DOHH2 (cell line): ENCODE measurements at regions not wholly inside any gene's neighbourhood (a gene's known extent, or its start where the extent isn't known, plus 50 kb on each side); places are given as distances from the start of the nearest gene placed in this dataset.

Experiments
- H3F3A ChIP-seq: fragments of 200-600 bp; sonication (generic), shearing (Covaris generic); 2 replicates; pipeline ENCODE4 v1.6.0; 2016; ENCODE audit warnings: antibody characterized with exemption, mild to moderate bottlenecking; ENCODE audit not compliant: control insufficient read depth, insufficient read depth
- H3K27ac ChIP-seq: fragments of 200-600 bp; sonication (generic); 2 replicates; pipeline ENCODE4 v1.5.1; 2014; ENCODE audit warnings: low read depth, mild to moderate bottlenecking, low read length, moderate library complexity
- H3K27me3 ChIP-seq: fragments of 200-600 bp; sonication (generic); 2 replicates; pipeline ENCODE4 v1.6.1; 2014; ENCODE audit warnings: mild to moderate bottlenecking, low read length, mixed read lengths; ENCODE audit not compliant: control insufficient read depth
- H3K36me3 ChIP-seq: fragments of 200-600 bp; sonication (generic); 2 replicates; pipeline ENCODE4 v1.6.1; 2014; ENCODE audit warnings: mild to moderate bottlenecking, low read length, moderate library complexity, mixed read lengths; ENCODE audit not compliant: control insufficient read depth
- H3K4me1 ChIP-seq: fragments of 200-600 bp; sonication (generic); 2 replicates; pipeline ENCODE4 v1.6.1; 2014; ENCODE audit warnings: mild to moderate bottlenecking, low read length, mixed read lengths; ENCODE audit not compliant: control insufficient read depth
- H3K4me2 ChIP-seq: fragments of 200-600 bp; sonication (generic); 2 replicates; pipeline ENCODE4 v1.6.0; 2014; ENCODE audit warnings: mild to moderate bottlenecking, low read length, moderate library complexity
- H3K4me3 ChIP-seq: fragments of 200-600 bp; sonication (generic); 2 replicates; pipeline ENCODE4 v1.5.1; 2014; ENCODE audit warnings: mild to moderate bottlenecking, low read length, mixed read lengths
- H3K79me2 ChIP-seq: fragments of 200-600 bp; sonication (generic); 2 replicates; pipeline ENCODE4 v1.6.1; 2014; ENCODE audit warnings: mild to moderate bottlenecking, low read length, mixed read lengths; ENCODE audit not compliant: control insufficient read depth
- H3K9me2 ChIP-seq: fragments of 200-600 bp; sonication (generic); replicated peaks from 2 replicates; pipeline ENCODE4 v1.6.1; 2014; ENCODE audit warnings: mild to moderate bottlenecking, low read length, mixed read lengths; ENCODE audit not compliant: control insufficient read depth
- H3K9me3 ChIP-seq: fragments of 200-600 bp; sonication (generic); 2 replicates; pipeline ENCODE4 v1.6.1; 2014; ENCODE audit warnings: antibody characterized with exemption, low read length, mixed read lengths; ENCODE audit not compliant: control insufficient read depth, insufficient read depth
- H4K20me1 ChIP-seq: fragments of 200-600 bp; sonication (generic); 2 replicates; pipeline ENCODE4 v1.6.0; 2014; ENCODE audit warnings: low read depth, mild to moderate bottlenecking, antibody characterized with exemption, low read length, moderate library complexity; ENCODE audit not compliant: control insufficient read depth, insufficient read depth
- EZH2phosphoT487 ChIP-seq: fragments of 200-600 bp; sonication (generic); IDR thresholded peaks from 2 replicates; pipeline ENCODE4 v1.6.1; 2017; ENCODE audit warnings: borderline replicate concordance, mild to moderate bottlenecking, antibody characterized with exemption, low read length, moderate library complexity, mixed read lengths
- TF ChIP-seq, protein P1 (sequence below): fragments of 200-600 bp; sonication (generic); IDR thresholded peaks from one replicate; pipeline ENCODE4 v1.5.1; 2014; ENCODE audit warnings: antibody characterized with exemption, mild to moderate bottlenecking, low read depth, low read length; ENCODE audit not compliant: poor library complexity, severe bottlenecking

GRCh38 chr4:162838671-162839070 lies 328.0 kb downstream of the NAF1 start:
- Histone ChIP-seq H3K4me1 (no peaks in the 10 kb centered on the region), H3K36me3 (no peaks in the 10 kb centered on the region), H3K4me2 (no peak overlapping the region), H3K27ac (no peak overlapping the region), H4K20me1 (no peaks in the 10 kb centered on the region), H3K27me3 (no peaks in the 10 kb centered on the region), H3F3A (no peaks in the 10 kb centered on the region), H3K4me3 (no peak overlapping the region), H3K9me3 (no peaks in the 10 kb centered on the region), H3K9me2 (no peaks in the 10 kb centered on the region; the same call in 1 of the 2 replicates), H3K79me2 (no peaks in the 10 kb centered on the region)
- TF ChIP-seq, protein P1, sequence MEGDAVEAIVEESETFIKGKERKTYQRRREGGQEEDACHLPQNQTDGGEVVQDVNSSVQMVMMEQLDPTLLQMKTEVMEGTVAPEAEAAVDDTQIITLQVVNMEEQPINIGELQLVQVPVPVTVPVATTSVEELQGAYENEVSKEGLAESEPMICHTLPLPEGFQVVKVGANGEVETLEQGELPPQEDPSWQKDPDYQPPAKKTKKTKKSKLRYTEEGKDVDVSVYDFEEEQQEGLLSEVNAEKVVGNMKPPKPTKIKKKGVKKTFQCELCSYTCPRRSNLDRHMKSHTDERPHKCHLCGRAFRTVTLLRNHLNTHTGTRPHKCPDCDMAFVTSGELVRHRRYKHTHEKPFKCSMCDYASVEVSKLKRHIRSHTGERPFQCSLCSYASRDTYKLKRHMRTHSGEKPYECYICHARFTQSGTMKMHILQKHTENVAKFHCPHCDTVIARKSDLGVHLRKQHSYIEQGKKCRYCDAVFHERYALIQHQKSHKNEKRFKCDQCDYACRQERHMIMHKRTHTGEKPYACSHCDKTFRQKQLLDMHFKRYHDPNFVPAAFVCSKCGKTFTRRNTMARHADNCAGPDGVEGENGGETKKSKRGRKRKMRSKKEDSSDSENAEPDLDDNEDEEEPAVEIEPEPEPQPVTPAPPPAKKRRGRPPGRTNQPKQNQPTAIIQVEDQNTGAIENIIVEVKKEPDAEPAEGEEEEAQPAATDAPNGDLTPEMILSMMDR, result no peak
- no peak for TF ChIP-seq EZH2phosphoT487

GRCh38 chr4:162837679-162838078 lies 329.0 kb downstream of the NAF1 start:
- no peak overlapping the region for H3K27ac ChIP-seq
- H3K9me2 ChIP-seq, result no peaks in the 10 kb centered on the region; the same call in 1 of the 2 replicates
- no peaks in the 10 kb centered on the region for H3K79me2 ChIP-seq
- H3K4me1 ChIP-seq, result no peaks in the 10 kb centered on the region
- no peaks in the 10 kb centered on the region for H3K27me3 ChIP-seq
- H3F3A ChIP-seq, result no peaks in the 10 kb centered on the region
- H3K36me3 ChIP-seq, result no peaks in the 10 kb centered on the region
- H3K4me3 ChIP-seq, result no peak overlapping the region
- no peaks in the 10 kb centered on the region for H4K20me1 ChIP-seq
- H3K4me2 ChIP-seq, result no peak overlapping the region
- H3K9me3 ChIP-seq, result no peaks in the 10 kb centered on the region
- TF ChIP-seq, protein P1, result no peak
- TF ChIP-seq EZH2phosphoT487, result no peak

- H3F3A ChIP-seq, result no peaks in the 10 kb centered on the region
- no peaks in the 10 kb centered on the region for H3K79me2 ChIP-seq
- no peaks in the 10 kb centered on the region for H4K20me1 ChIP-seq
- no peak overlapping the region for H3K4me3 ChIP-seq
- H3K4me1 ChIP-seq, result no peaks in the 10 kb centered on the region
- H3K9me2 ChIP-seq, result no peaks in the 10 kb centered on the region; the same call in 1 of the 2 replicates
- H3K36me3 ChIP-seq, result no peaks in the 10 kb centered on the region
- H3K9me3 ChIP-seq, result no peaks in the 10 kb centered on the region
- no peak overlapping the region for H3K27ac ChIP-seq
- no peaks in the 10 kb centered on the region for H3K27me3 ChIP-seq
- H3K4me2 ChIP-seq, result no peak overlapping the region
- no peak for TF ChIP-seq EZH2phosphoT487
- TF ChIP-seq, protein P1, result no peak
Measured at GRCh38 chr4:162837241-162837640, 329.4 kb downstream of the NAF1 start.
